ENCODE measurements at regions not wholly inside any gene's neighbourhood (a gene's known extent, or its start where the extent isn't known, plus 50 kb on each side); places are given as distances from the start of the nearest gene placed in this dataset.

GRCh38 chr21:15487196-15487550 is 242.6 kb upstream of the USP25 start:
- CTCF ChIA-PET (ENCODE audit: low intra/inter-chr PET ratio, low total read pairs), result no interaction called here
- no peaks in the 10 kb centered on the region for H4K20me1 ChIP-seq (ENCODE audit: insufficient read depth, low read length)
- 82% methylated on average over 3 of the region's 3 CpGs for WGBS (ENCODE audit: low lambda C conversion rate)
- DNase-seq (ENCODE audit: low spot score) (no peak), FAIRE-seq (no peak), ATAC-seq (no peak)
- BruUV-seq (replicated peaks), result no TSS peak
- POLR2A ChIA-PET, result no interaction called here
- H3K9ac ChIP-seq (ENCODE audit: insufficient read depth, low read depth, low read length), result no peak overlapping the region
- no peak overlapping the region for H3K4me2 ChIP-seq (ENCODE audit: low read depth, low read length)
- in situ Hi-C loops (cut with HindIII; ENCODE audit: extremely low pct_ligation_motif_present, low pct_unique_long_range_greater_than_20kb), result loop anchor here (10.0 to 25.0 kb wide), 2 partner anchors 422 to 625 kb away; partner anchors contain the start of gene NRIP1
- TF ChIP-seq SAP130 (CRISPR knock-in tag; IDR thresholded peaks at IDR 0.05; ENCODE audit: low read depth) (no peak), ZNF720 (CRISPR knock-in tag; IDR thresholded peaks at IDR 0.05) (no peak)
- no peaks in the 10 kb centered on the region for H3K27me3 ChIP-seq (ENCODE audit: control insufficient read depth in 1 of 2, insufficient read depth in 2 of 2, low read length in 2 of 2)
- no peak overlapping the region for H2AFZ ChIP-seq (ENCODE audit: low read length)
- H3K36me3 ChIP-seq (replicated peaks in 1 of 2; ENCODE audit: control insufficient read depth in 1 of 2, insufficient read depth in 2 of 2, low read length in 2 of 2), result no peaks in the 10 kb centered on the region
- no peaks in the 10 kb centered on the region for H3K79me2 ChIP-seq (ENCODE audit: insufficient read depth, low read length)
- no peak overlapping the region for H3K4me3 ChIP-seq (replicated peaks in 1 of 3; ENCODE audit: insufficient read depth in 1 of 3, low read depth in 2 of 3, low read length in 3 of 3)
- no peak overlapping the region for H3K27ac ChIP-seq (ENCODE audit: extremely low read length, insufficient read depth, low read length)
- no peaks in the 10 kb centered on the region for H3K9me3 ChIP-seq (ENCODE audit: low read length)
- H3K4me1 ChIP-seq (ENCODE audit: insufficient read depth, low read length), result peaks cover 35% of the 10 kb centered on the region
- intact Hi-C loops (cut with micrococcal nuclease; ENCODE audit: unreplicated experiment), result loop anchor here (10.0 kb wide), 1 partner anchor 192 kb away; no protein-coding TSS in a partner anchor

- in situ Hi-C loops (cut with HindIII; ENCODE audit: extremely low pct_ligation_motif_present, low pct_unique_long_range_greater_than_20kb), result loop anchor here (25.0 kb wide), 1 partner anchor 629 kb away; no protein-coding TSS in a partner anchor
- no peak for TF ChIP-seq HCFC1 (IDR thresholded peaks at IDR 0.05; ENCODE audit: low read depth, low read length)
- TF ChIP-seq KAT7 (CRISPR knock-in tag; IDR thresholded peaks at IDR 0.05; ENCODE audit: borderline replicate concordance), result no peak
- no peak for TF ChIP-seq SP2 (CRISPR knock-in tag; IDR thresholded peaks at IDR 0.05)
- CTCF ChIA-PET (ENCODE audit: low intra/inter-chr PET ratio, low total read pairs), result no interaction called here
- Histone ChIP-seq H3K79me2 (ENCODE audit: insufficient read depth, low read length) (no peaks in the 10 kb centered on the region), H3K9me3 (ENCODE audit: low read length) (no peaks in the 10 kb centered on the region), H3K9ac (ENCODE audit: insufficient read depth, low read depth, low read length) (no peak overlapping the region), H3K36me3 (replicated peaks in 1 of 2; ENCODE audit: control insufficient read depth in 1 of 2, insufficient read depth in 2 of 2, low read length in 2 of 2) (no peaks in the 10 kb centered on the region), H4K20me1 (ENCODE audit: insufficient read depth, low read length) (no peaks in the 10 kb centered on the region), H3K4me2 (ENCODE audit: low read depth, low read length) (no peak overlapping the region), H3K27ac (ENCODE audit: extremely low read length, insufficient read depth, low read length) (no peak overlapping the region), H3K27me3 (ENCODE audit: control insufficient read depth in 1 of 2, insufficient read depth in 2 of 2, low read length in 2 of 2) (no peaks in the 10 kb centered on the region), H2AFZ (ENCODE audit: low read length) (no peak overlapping the region), H3K4me1 (ENCODE audit: insufficient read depth, low read length) (peaks cover 23% of the 10 kb centered on the region), H3K4me3 (replicated peaks in 1 of 3; ENCODE audit: insufficient read depth in 1 of 3, low read depth in 2 of 3, low read length in 3 of 3) (no peak overlapping the region)
- BruUV-seq (replicated peaks), result no TSS peak
- FAIRE-seq (no peak), ATAC-seq (no peak), DNase-seq (ENCODE audit: low spot score) (no peak)
- intact Hi-C loops (cut with micrococcal nuclease; ENCODE audit: unreplicated experiment), result no loop called here
- POLR2A ChIA-PET, result no interaction called here
- 46% methylated on average over 2 of the region's 2 CpGs for WGBS (ENCODE audit: low lambda C conversion rate)
These were observed 238.7 kb upstream of the USP25 start for GRCh38 chr21:15491100-15491499.
